Tibial artery (tissue), 4 donors: ENCODE measurements at regions not wholly inside any gene's neighbourhood (a gene's known extent, or its start where the extent isn't known, plus 50 kb on each side); places are given as distances from the start of the nearest gene placed in this dataset.

Source experiments
- DNase-seq, 2 donors: peaks; one replicate each; pipeline ENCODE4 v3.0.0-alpha.2; 2019
- H3K27ac ChIP-seq, 2 donors: fragments of 200-600 bp; sonication (generic) in 1 of 2; 1 replicate in 1 of 2; 2 replicates in 1 of 2; pipeline ENCODE4 v1.5.1; 2018 to 2019; ENCODE audit warnings: mild to moderate bottlenecking in 1 of 2
- H3K27me3 ChIP-seq, 2 donors: fragments of 200-600 bp; sonication (generic) in 1 of 2; one replicate each; pipeline versions ENCODE4 v1.5.1 to v1.6.0; 2016 to 2019
- H3K36me3 ChIP-seq, 3 donors: fragments of 200-600 bp; sonication (generic) in 2 of 3; one replicate each; pipeline ENCODE4 v1.5.1; 2016 to 2019; ENCODE audit warnings: mild to moderate bottlenecking in 2 of 3
- H3K4me1 ChIP-seq, 4 donors: fragments of 200-600 bp; sonication (generic) in 2 of 4; 1 replicate in 3 of 4; 2 replicates in 1 of 4; pipeline ENCODE4 v1.5.1; 2016 to 2019
- H3K4me3 ChIP-seq, 2 donors: fragments of 200-600 bp; sonication (generic) in 1 of 2; 1 replicate in 1 of 2; 2 replicates in 1 of 2; pipeline ENCODE4 v1.5.1; 2018 to 2019; ENCODE audit warnings: mild to moderate bottlenecking in 2 of 2
- H3K9me3 ChIP-seq, 3 donors: fragments of 200-600 bp; sonication (generic) in 1 of 3; one replicate each; pipeline ENCODE4 v1.5.1; 2016 to 2019
- intact Hi-C: fragments of 100-400 bp; cut with DNase I; formaldehyde crosslinking; loops from one replicate; pipeline ENCODE4 v1.15.0; 2023; ENCODE audit warnings: low total_unique reads
- TF ChIP-seq, protein P1 (sequence below), 2 experiments: fragments of 200-600 bp in 1 of 2; fragments of 450-650 bp in 1 of 2; IDR thresholded peaks; one replicate each; pipeline ENCODE4 v1.5.1; 2017 to 2019; ENCODE audit warnings: antibody characterized with exemption in 2 of 2, mild to moderate bottlenecking in 1 of 2, moderate library complexity in 1 of 2

DNA sequence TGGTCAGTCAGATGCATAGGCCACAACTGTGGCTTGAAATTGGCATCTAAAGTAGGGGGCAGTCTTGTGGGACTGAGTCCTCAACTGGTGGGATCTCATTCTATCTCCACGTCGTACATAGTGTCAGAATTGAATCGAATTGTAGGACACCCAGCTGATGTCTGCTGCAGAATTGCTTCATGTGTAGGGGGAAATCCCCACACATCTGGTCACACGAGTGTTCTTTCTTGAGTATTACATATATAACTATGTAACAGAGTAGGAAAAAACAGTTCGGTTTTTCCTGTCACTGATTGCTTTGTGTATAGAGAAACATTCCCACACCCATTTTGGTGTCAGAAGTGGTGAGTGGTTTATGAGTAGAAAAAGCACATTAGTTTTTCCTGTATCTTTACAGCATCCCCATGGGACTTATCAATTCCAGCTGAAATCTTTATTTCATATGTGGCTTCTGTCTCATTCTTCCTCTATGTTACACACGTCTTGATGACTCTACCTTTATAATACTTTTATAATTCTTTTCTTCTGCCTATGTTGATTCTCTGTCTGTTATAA, 79.4 kb upstream of the PCGF5 start:
- Histone ChIP-seq H3K27ac (no peak overlapping the region), H3K36me3 (no peaks in the 10 kb centered on the region), H3K27me3 (no peaks in the 10 kb centered on the region), H3K9me3 (no peaks in the 10 kb centered on the region), H3K4me1 (no peaks in the 10 kb centered on the region), H3K4me3 (no peak overlapping the region)
- no peak for DNase-seq
- intact Hi-C loops = no loop called here
- TF ChIP-seq, protein P1, sequence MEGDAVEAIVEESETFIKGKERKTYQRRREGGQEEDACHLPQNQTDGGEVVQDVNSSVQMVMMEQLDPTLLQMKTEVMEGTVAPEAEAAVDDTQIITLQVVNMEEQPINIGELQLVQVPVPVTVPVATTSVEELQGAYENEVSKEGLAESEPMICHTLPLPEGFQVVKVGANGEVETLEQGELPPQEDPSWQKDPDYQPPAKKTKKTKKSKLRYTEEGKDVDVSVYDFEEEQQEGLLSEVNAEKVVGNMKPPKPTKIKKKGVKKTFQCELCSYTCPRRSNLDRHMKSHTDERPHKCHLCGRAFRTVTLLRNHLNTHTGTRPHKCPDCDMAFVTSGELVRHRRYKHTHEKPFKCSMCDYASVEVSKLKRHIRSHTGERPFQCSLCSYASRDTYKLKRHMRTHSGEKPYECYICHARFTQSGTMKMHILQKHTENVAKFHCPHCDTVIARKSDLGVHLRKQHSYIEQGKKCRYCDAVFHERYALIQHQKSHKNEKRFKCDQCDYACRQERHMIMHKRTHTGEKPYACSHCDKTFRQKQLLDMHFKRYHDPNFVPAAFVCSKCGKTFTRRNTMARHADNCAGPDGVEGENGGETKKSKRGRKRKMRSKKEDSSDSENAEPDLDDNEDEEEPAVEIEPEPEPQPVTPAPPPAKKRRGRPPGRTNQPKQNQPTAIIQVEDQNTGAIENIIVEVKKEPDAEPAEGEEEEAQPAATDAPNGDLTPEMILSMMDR (IDR thresholded peaks at IDR 0.05) = no peak

DNA sequence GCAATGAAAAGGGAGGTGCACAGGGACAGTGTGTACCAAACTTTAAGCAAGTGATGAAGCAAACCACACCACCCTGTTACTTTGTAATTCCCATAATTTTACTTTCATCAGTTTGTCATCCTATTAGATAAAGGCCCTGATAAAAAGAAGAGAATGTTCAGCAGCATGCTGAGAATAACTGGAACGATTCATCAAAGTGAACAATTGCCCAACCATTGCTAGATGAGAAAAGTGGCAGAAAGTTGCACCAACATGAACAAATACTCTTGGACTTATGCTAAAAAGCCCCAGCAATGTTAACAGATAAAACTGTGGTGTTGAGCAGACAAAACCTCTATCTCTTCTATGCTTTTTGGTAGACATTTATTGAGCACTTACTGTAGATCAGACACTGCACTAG, 75.5 kb upstream of the PCGF5 start:
- no peaks in the 10 kb centered on the region for H3K27me3 ChIP-seq
- TF ChIP-seq, protein P1 (IDR thresholded peaks at IDR 0.05) = no peak
- intact Hi-C loops = no loop called here
- no peaks in the 10 kb centered on the region for H3K9me3 ChIP-seq
- DNase-seq = no peak
- H3K4me1 ChIP-seq = no peaks in the 10 kb centered on the region
- H3K27ac ChIP-seq = no peak overlapping the region
- H3K4me3 ChIP-seq = no peak overlapping the region
- no peaks in the 10 kb centered on the region for H3K36me3 ChIP-seq

DNA sequence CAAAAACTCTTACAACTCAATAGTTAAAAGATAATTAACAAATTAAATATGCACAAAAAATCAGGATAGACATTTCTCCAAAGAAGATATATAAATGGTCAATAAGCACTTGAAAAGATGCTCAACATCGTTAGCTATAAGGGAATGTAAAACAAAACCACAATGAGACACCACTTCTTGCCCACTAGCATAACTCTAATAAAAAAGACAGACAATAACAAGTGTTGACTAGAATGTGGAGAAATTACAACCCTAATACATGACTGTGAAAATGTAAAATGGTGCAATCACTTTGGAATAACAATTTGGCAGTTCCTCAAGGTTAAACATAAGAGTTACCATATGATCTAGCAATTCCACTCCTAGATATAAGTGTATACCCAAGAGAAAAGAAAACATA, 74.3 kb upstream of the PCGF5 start:
- TF ChIP-seq, protein P1 (IDR thresholded peaks at IDR 0.05) = no peak
- Histone ChIP-seq H3K9me3 (no peaks in the 10 kb centered on the region), H3K4me3 (no peak overlapping the region), H3K27me3 (no peaks in the 10 kb centered on the region), H3K27ac (no peak overlapping the region), H3K4me1 (no peaks in the 10 kb centered on the region), H3K36me3 (no peaks in the 10 kb centered on the region)
- no peak for DNase-seq
- intact Hi-C loops = no loop called here

DNA sequence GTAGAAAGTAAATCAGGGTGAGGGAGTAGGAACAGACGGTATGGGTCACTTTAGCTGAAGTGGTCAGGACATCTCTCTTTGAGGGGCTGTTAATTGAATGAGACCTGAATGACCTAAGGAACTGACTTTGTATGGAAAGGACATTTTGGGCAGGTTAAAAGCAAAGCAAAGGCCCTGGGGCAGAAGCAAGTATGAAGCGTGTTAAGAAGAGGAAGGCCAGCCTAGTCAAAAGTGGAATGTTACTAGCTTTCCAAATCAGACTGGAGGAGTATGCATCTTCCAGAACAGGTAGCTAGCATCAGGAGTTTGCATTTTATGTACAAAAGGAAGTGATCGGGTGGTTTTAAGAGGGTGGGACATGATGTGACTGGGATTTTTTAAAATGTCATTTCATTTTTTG, 70.9 kb upstream of the PCGF5 start:
- H3K36me3 ChIP-seq = no peaks in the 10 kb centered on the region
- H3K9me3 ChIP-seq = no peaks in the 10 kb centered on the region
- H3K27me3 ChIP-seq = no peaks in the 10 kb centered on the region
- DNase-seq = no peak
- no peak overlapping the region for H3K4me3 ChIP-seq
- H3K27ac ChIP-seq = no peak overlapping the region
- H3K4me1 ChIP-seq = no peaks in the 10 kb centered on the region
- intact Hi-C loops = no loop called here
- TF ChIP-seq, protein P1 (IDR thresholded peaks at IDR 0.05) = no peak

DNA sequence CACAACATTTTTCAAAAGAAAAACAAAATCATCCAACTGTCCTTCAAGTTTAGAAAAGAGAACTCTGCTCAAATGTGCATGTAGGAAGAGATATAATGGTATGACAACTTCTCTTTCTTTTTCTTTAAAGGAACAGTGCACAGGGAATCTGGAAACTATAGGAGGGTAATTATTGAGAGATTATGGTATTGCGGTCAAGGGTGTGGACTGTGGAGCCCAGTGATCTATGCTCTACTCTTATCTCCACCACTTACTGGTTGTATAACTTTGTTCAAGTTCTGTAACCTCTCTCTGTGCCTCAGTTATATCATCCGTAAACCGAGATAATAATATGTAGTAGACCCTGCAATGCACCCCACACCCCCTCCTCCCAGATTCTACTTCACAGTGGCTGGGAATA, 69.8 kb upstream of the PCGF5 start:
- H3K36me3 ChIP-seq = no peaks in the 10 kb centered on the region
- TF ChIP-seq, protein P1 (IDR thresholded peaks at IDR 0.05) = no peak
- H3K27me3 ChIP-seq = no peaks in the 10 kb centered on the region
- no peak for DNase-seq
- no peak overlapping the region for H3K4me3 ChIP-seq
- no peak overlapping the region for H3K27ac ChIP-seq
- intact Hi-C loops = no loop called here
- no peaks in the 10 kb centered on the region for H3K9me3 ChIP-seq
- no peaks in the 10 kb centered on the region for H3K4me1 ChIP-seq

DNA sequence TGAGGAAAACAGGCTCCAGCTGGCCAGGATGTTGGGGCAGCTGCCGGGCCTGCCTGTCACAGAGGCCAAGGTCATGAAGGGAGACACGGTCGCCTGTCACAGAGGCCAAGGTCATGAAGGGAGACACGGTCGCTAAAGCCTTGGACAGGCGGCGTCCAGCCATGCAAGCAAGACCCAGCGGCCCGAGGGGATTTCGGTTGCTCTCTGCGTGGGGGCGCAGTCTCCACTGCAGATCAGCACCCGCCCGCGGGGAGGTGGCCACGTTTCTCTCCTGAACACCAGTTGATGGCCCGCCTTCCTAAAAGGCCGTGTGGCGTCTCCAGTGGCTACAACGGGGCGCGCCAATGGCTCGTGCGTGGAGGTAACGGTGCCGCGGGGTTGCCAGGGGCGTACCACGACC, 67.0 kb upstream of the PCGF5 start:
- Histone ChIP-seq H3K27ac (no peak overlapping the region), H3K27me3 (no peaks in the 10 kb centered on the region), H3K4me1 (no peaks in the 10 kb centered on the region), H3K4me3 (no peak overlapping the region), H3K9me3 (no peaks in the 10 kb centered on the region), H3K36me3 (no peaks in the 10 kb centered on the region)
- DNase-seq = peak in 1 of 2 donors; percentile 63
- TF ChIP-seq, protein P1 (IDR thresholded peaks at IDR 0.05) = no peak
- intact Hi-C loops = no loop called here
